Muscle of arm (tissue), 1 donor: ENCODE measurements at regions not wholly inside any gene's neighbourhood (a gene's known extent, or its start where the extent isn't known, plus 50 kb on each side); places are given as distances from the start of the nearest gene placed in this dataset.

ENCODE experiments used
- DNase-seq: peaks from one replicate; pipeline ENCODE4 v3.0.0-alpha.2; 2013

- no peak for DNase-seq
Observed at GRCh38 chr18:22847392-22847791, 85.7 kb upstream of the RBBP8 start.

GRCh38 chr18:22847867-22848451, 85.2 kb upstream of the RBBP8 start:
- DNase-seq = no peak

- no peak for DNase-seq
Observed at GRCh38 chr18:22848615-22849014, 84.5 kb upstream of the RBBP8 start.

- no peak for DNase-seq
Observed at GRCh38 chr18:22856870-22857269, 76.3 kb upstream of the RBBP8 start.

- DNase-seq = no peak
Observed at GRCh38 chr18:22858121-22858520, 75.0 kb upstream of the RBBP8 start.

- DNase-seq = no peak
Observed at GRCh38 chr18:22860807-22861206, 72.3 kb upstream of the RBBP8 start.

GRCh38 chr18:22865354-22866116, 67.6 kb upstream of the RBBP8 start:
- no peak for DNase-seq

- DNase-seq = no peak
Observed at GRCh38 chr18:22868831-22869230, 64.3 kb upstream of the RBBP8 start.

- no peak for DNase-seq
Observed at GRCh38 chr18:22871809-22872525, 61.2 kb upstream of the RBBP8 start.

GRCh38 chr18:22872900-22873537, 60.1 kb upstream of the RBBP8 start:
- DNase-seq = no peak

GRCh38 chr18:22879293-22879692, 53.8 kb upstream of the RBBP8 start:
- DNase-seq = no peak

GRCh38 chr18:22882084-22882483, 51.0 kb upstream of the RBBP8 start:
- no peak for DNase-seq

GRCh38 chr18:22883179-22883578, 49.9 kb upstream of the RBBP8 start:
- DNase-seq = no peak
